ENCODE measurements at regions not wholly inside any gene's neighbourhood (a gene's known extent, or its start where the extent isn't known, plus 50 kb on each side); places are given as distances from the start of the nearest gene placed in this dataset.

- intact Hi-C loops (cut with micrococcal nuclease) = no loop called here
- no peaks in the 10 kb centered on the region for H3K9me1 ChIP-seq (replicated peaks; ENCODE audit: control insufficient read depth, extremely low read depth, insufficient read depth, low read length)
- ChIA-PET CTCF (interaction anchor here (0.8 kb wide), 1 partner anchor 33 kb away, joined by 3 read pairs; no protein-coding TSS in a partner anchor), POLR2A (no interaction called here)
- no peaks in the 10 kb centered on the region for H4K20me1 ChIP-seq (replicated peaks; ENCODE audit: control insufficient read depth, extremely low read depth, insufficient read depth, low read length)
- H2AFZ ChIP-seq (ENCODE audit: low read depth, low read length) = no peak overlapping the region
- H3K4me2 ChIP-seq (ENCODE audit: insufficient read depth, low read length) = no peak overlapping the region
- no peak overlapping the region for H3K9ac ChIP-seq (replicated peaks; ENCODE audit: extremely low read depth, insufficient read depth, low read length)
- no peaks in the 10 kb centered on the region for H3K79me2 ChIP-seq (ENCODE audit: control insufficient read depth, insufficient read depth, low read length)
- no peaks in the 10 kb centered on the region for H3K36me3 ChIP-seq (ENCODE audit: control insufficient read depth in 2 of 2, extremely low read depth in 1 of 2, insufficient read depth in 2 of 2, low read length in 2 of 2)
- no peaks in the 10 kb centered on the region for H3K4me1 ChIP-seq (ENCODE audit: control insufficient read depth, extremely low read depth, insufficient read depth, low read length)
- no peak overlapping the region for H3K27ac ChIP-seq (ENCODE audit: insufficient read depth, low read depth, low read length)
- no TSS peak for BruUV-seq (replicated peaks)
- no peak for DNase-seq (ENCODE audit: low read depth, low spot score)
- no peak for FAIRE-seq
- no peak overlapping the region for H3K4me3 ChIP-seq (replicated peaks in 1 of 3; ENCODE audit: insufficient read depth in 1 of 3, low read depth in 1 of 3, low read length in 3 of 3)
- no peaks in the 10 kb centered on the region for H3K9me3 ChIP-seq (replicated peaks; ENCODE audit: control insufficient read depth, insufficient read depth, low read length)
- dilution Hi-C loops (cut with MboI; ENCODE audit: extremely low pct_ligation_motif_present, low sequenced_read_pairs) = no loop called here
- no peak for TF ChIP-seq MYC (IDR thresholded peaks at IDR 0.05; ENCODE audit: low read depth, low read length)
- TF ChIP-seq POLR2A (IDR thresholded peaks at IDR 0.05; ENCODE audit: low read depth, low read length) = no peak
- no peak for TF ChIP-seq JUN (IDR thresholded peaks at IDR 0.05; ENCODE audit: borderline replicate concordance, insufficient read depth, insufficient read length, low read depth)
- TF ChIP-seq FOS (IDR thresholded peaks at IDR 0.05; ENCODE audit: borderline replicate concordance, insufficient read depth, low read length) = no peak
- no peak for TF ChIP-seq GATA2 (IDR thresholded peaks at IDR 0.05; ENCODE audit: insufficient read depth, insufficient read length, low read depth, low read length)
- TF ChIP-seq, protein P1, sequence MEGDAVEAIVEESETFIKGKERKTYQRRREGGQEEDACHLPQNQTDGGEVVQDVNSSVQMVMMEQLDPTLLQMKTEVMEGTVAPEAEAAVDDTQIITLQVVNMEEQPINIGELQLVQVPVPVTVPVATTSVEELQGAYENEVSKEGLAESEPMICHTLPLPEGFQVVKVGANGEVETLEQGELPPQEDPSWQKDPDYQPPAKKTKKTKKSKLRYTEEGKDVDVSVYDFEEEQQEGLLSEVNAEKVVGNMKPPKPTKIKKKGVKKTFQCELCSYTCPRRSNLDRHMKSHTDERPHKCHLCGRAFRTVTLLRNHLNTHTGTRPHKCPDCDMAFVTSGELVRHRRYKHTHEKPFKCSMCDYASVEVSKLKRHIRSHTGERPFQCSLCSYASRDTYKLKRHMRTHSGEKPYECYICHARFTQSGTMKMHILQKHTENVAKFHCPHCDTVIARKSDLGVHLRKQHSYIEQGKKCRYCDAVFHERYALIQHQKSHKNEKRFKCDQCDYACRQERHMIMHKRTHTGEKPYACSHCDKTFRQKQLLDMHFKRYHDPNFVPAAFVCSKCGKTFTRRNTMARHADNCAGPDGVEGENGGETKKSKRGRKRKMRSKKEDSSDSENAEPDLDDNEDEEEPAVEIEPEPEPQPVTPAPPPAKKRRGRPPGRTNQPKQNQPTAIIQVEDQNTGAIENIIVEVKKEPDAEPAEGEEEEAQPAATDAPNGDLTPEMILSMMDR (IDR thresholded peaks at IDR 0.05; ENCODE audit: extremely low read depth in 1 of 2, insufficient read depth in 1 of 2, low read depth in 1 of 2, low read length in 2 of 2) = no peak
- TF ChIP-seq EZH2 (IDR thresholded peaks at IDR 0.05; ENCODE audit: borderline replicate concordance, low read depth, low read length, severe bottlenecking) = no peak
- no peak for TF ChIP-seq POLR2AphosphoS5 (IDR thresholded peaks at IDR 0.05; ENCODE audit: insufficient read depth, low read depth, low read length)
- TF ChIP-seq MAX (IDR thresholded peaks at IDR 0.05; ENCODE audit: insufficient read depth, insufficient read length) = no peak
- H3K27me3 ChIP-seq (ENCODE audit: control insufficient read depth in 2 of 2, insufficient read depth in 2 of 2, low read length in 2 of 2) = peaks cover 1 to 3% of the 10 kb centered on the region in 2 experiments
These were observed 51.8 kb upstream of the CASZ1 start for GRCh38 chr1:10848109-10848684.
